ENCODE measurements at regions not wholly inside any gene's neighbourhood (a gene's known extent, or its start where the extent isn't known, plus 50 kb on each side); places are given as distances from the start of the nearest gene placed in this dataset.

DNA sequence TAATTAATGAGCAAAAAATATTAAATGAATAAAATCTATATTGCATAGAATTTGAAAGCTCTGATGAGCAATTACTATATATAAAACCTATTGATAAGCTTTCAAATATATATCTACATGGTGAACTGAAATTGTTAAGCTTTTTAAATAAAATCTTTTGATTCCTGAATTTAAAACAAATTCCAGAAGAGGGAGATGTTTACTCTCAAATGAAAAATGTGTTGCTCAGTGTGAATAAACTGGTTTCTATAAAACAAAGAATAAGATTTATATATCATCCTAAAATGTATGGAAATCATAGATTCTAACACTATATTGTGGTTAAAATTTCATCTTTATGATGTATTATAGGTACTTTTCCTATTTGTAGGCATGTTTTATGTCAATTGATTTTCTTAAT is 171.5 kb upstream of the SLITRK6 start:
- Histone ChIP-seq H3K4me3 (ENCODE audit: low read depth, low read length) (no peak overlapping the region), H3K27ac (ENCODE audit: extremely low read depth, low read depth, low read length) (no peak overlapping the region), H3K36me3 (ENCODE audit: control insufficient read depth in 2 of 2, insufficient read depth in 1 of 2, low read length in 2 of 2) (no peaks in the 10 kb centered on the region), H3K4me1 (ENCODE audit: control insufficient read depth, insufficient read depth, low read length) (no peaks in the 10 kb centered on the region), H3K9me3 (ENCODE audit: control insufficient read depth, insufficient read depth, low read depth, low read length) (no peaks in the 10 kb centered on the region)
- ChIA-PET CTCF (interaction anchor here (0.6 kb wide), 1 partner anchor 592 kb away, joined by 3 read pairs; no protein-coding TSS in a partner anchor), POLR2A (no interaction called here)
- TF ChIP-seq REPIN1 (tag by site-specific recombination; IDR thresholded peaks at IDR 0.05; ENCODE audit: low read depth) (no peak), ZNF626 (tag by site-specific recombination; IDR thresholded peaks at IDR 0.05) (no peak), ZNF621 (tag by site-specific recombination; IDR thresholded peaks at IDR 0.05) (no peak), ZNF341 (tag by site-specific recombination; IDR thresholded peaks at IDR 0.05; ENCODE audit: low read depth) (no peak), ZNF155 (tag by site-specific recombination; IDR thresholded peaks at IDR 0.05) (no peak), ZNF2 (tag by site-specific recombination; IDR thresholded peaks at IDR 0.05) (no peak), WT1 (tag by site-specific recombination; IDR thresholded peaks at IDR 0.05) (no peak), ZNF266 (tag by site-specific recombination; IDR thresholded peaks at IDR 0.05; ENCODE audit: low read depth) (no peak), ZNF843 (tag by site-specific recombination; IDR thresholded peaks at IDR 0.05) (no peak), ZNF366 (tag by site-specific recombination; conservative IDR thresholded peaks at IDR 0.05) (no peak), ZNF776 (tag by site-specific recombination; IDR thresholded peaks at IDR 0.05; ENCODE audit: borderline replicate concordance) (no peak), SCRT1 (tag by site-specific recombination; IDR thresholded peaks at IDR 0.05; ENCODE audit: borderline replicate concordance) (no peak), ZNF473 (tag by site-specific recombination; IDR thresholded peaks at IDR 0.05) (no peak), ZNF571 (tag by site-specific recombination; IDR thresholded peaks at IDR 0.05) (no peak), ZNF132 (tag by site-specific recombination; IDR thresholded peaks at IDR 0.05; ENCODE audit: borderline replicate concordance) (no peak), SCRT2 (tag by site-specific recombination; IDR thresholded peaks at IDR 0.05) (no peak), ZNF629 (tag by site-specific recombination; IDR thresholded peaks at IDR 0.05) (no peak)
- TF ChIP-seq, protein P1, sequence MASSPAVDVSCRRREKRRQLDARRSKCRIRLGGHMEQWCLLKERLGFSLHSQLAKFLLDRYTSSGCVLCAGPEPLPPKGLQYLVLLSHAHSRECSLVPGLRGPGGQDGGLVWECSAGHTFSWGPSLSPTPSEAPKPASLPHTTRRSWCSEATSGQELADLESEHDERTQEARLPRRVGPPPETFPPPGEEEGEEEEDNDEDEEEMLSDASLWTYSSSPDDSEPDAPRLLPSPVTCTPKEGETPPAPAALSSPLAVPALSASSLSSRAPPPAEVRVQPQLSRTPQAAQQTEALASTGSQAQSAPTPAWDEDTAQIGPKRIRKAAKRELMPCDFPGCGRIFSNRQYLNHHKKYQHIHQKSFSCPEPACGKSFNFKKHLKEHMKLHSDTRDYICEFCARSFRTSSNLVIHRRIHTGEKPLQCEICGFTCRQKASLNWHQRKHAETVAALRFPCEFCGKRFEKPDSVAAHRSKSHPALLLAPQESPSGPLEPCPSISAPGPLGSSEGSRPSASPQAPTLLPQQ (tag by site-specific recombination; IDR thresholded peaks at IDR 0.05), result no peak
- TF ChIP-seq, protein P2, sequence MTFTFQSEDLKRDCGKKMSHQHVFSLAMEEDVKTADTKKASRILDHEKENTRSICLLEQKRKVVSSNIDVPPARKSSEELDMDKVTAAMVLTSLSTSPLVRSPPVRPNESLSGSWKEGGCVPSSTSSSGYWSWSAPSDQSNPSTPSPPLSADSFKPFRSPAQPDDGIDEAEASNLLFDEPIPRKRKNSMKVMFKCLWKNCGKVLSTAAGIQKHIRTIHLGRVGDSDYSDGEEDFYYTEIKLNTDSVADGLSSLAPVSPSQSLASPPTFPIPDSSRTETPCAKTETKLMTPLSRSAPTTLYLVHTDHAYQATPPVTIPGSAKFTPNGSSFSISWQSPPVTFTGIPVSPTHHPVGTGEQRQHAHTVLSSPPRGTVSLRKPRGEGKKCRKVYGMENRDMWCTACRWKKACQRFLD (tag by site-specific recombination; IDR thresholded peaks at IDR 0.05), result no peak
- TF ChIP-seq, protein P3, sequence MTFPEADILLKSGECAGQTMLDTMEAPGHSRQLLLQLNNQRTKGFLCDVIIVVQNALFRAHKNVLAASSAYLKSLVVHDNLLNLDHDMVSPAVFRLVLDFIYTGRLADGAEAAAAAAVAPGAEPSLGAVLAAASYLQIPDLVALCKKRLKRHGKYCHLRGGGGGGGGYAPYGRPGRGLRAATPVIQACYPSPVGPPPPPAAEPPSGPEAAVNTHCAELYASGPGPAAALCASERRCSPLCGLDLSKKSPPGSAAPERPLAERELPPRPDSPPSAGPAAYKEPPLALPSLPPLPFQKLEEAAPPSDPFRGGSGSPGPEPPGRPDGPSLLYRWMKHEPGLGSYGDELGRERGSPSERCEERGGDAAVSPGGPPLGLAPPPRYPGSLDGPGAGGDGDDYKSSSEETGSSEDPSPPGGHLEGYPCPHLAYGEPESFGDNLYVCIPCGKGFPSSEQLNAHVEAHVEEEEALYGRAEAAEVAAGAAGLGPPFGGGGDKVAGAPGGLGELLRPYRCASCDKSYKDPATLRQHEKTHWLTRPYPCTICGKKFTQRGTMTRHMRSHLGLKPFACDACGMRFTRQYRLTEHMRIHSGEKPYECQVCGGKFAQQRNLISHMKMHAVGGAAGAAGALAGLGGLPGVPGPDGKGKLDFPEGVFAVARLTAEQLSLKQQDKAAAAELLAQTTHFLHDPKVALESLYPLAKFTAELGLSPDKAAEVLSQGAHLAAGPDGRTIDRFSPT (tag by site-specific recombination; IDR thresholded peaks at IDR 0.05), result no peak

DNA sequence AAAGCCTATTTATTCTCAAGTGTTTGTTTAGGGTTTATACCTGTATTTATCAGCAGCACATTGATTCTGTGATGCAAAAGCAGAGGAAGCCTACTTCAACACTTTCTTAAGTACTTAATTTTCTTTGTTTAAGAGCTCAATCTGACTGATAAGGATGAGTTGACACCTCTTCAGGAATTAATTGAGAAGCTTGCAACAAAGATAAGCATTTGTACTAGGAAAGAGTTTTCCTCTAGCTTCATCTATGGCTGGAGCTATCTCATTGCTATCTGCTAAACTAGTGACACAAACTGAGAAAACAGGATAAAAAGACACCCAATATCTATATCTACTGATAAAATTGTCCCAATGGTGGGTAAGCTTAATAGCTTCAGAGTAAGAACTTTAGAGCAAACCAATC is 170.1 kb upstream of the SLITRK6 start:
- POLR2A ChIA-PET, result no interaction called here
- TF ChIP-seq TRIM28 (IDR thresholded peaks at IDR 0.05; ENCODE audit: borderline replicate concordance, low read length) (no peak), FEZF1 (tag by site-specific recombination; IDR thresholded peaks at IDR 0.05) (no peak), GLI2 (tag by site-specific recombination; IDR thresholded peaks at IDR 0.05; ENCODE audit: borderline replicate concordance, low read depth) (no peak), SP3 (tag by site-specific recombination; IDR thresholded peaks at IDR 0.05) (no peak), ZNF600 (tag by site-specific recombination; IDR thresholded peaks at IDR 0.05) (no peak), ZNF558 (tag by site-specific recombination; IDR thresholded peaks at IDR 0.05) (no peak)
- TF ChIP-seq, protein P4, sequence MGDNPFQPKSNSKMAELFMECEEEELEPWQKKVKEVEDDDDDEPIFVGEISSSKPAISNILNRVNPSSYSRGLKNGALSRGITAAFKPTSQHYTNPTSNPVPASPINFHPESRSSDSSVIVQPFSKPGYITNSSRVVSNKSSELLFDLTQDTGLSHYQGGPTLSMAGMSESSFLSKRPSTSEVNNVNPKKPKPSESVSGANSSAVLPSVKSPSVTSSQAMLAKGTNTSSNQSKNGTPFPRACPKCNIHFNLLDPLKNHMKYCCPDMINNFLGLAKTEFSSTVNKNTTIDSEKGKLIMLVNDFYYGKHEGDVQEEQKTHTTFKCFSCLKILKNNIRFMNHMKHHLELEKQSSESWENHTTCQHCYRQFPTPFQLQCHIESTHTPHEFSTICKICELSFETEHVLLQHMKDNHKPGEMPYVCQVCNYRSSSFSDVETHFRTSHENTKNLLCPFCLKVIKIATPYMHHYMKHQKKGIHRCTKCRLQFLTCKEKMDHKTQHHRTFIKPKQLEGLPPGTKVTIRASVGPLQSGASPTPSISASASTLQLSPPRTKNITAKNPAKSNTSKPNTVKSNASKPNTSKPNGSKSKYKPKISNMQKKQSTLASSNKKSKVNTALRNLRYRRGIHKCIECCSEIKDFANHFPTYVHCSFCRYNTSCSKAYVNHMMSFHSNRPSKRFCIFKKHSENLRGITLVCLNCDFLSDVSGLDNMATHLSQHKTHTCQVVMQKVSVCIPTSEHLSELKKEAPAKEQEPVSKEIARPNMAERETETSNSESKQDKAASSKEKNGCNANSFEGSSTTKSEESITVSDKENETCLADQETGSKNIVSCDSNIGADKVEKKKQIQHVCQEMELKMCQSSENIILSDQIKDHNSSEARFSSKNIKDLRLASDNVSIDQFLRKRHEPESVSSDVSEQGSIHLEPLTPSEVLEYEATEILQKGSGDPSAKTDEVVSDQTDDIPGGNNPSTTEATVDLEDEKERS (tag by site-specific recombination; IDR thresholded peaks at IDR 0.05), result no peak
- TF ChIP-seq, protein P5, sequence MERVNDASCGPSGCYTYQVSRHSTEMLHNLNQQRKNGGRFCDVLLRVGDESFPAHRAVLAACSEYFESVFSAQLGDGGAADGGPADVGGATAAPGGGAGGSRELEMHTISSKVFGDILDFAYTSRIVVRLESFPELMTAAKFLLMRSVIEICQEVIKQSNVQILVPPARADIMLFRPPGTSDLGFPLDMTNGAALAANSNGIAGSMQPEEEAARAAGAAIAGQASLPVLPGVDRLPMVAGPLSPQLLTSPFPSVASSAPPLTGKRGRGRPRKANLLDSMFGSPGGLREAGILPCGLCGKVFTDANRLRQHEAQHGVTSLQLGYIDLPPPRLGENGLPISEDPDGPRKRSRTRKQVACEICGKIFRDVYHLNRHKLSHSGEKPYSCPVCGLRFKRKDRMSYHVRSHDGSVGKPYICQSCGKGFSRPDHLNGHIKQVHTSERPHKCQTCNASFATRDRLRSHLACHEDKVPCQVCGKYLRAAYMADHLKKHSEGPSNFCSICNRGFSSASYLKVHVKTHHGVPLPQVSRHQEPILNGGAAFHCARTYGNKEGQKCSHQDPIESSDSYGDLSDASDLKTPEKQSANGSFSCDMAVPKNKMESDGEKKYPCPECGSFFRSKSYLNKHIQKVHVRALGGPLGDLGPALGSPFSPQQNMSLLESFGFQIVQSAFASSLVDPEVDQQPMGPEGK (tag by site-specific recombination; IDR thresholded peaks at IDR 0.05), result no peak

More for the DNA sequence above, 170.1 kb upstream of the SLITRK6 start:
- H3K27ac ChIP-seq (ENCODE audit: extremely low read depth, low read depth, low read length), result no peak overlapping the region
- H3K4me3 ChIP-seq (ENCODE audit: low read depth, low read length), result no peak overlapping the region
- H3K36me3 ChIP-seq (ENCODE audit: control insufficient read depth in 2 of 2, insufficient read depth in 1 of 2, low read length in 2 of 2), result no peaks in the 10 kb centered on the region
- no peaks in the 10 kb centered on the region for H3K9me3 ChIP-seq (ENCODE audit: control insufficient read depth, insufficient read depth, low read depth, low read length)
- CTCF ChIA-PET, result interaction anchor here (0.6 kb wide), 1 partner anchor 99 kb away, joined by 3 read pairs; no protein-coding TSS in a partner anchor
- no peaks in the 10 kb centered on the region for H3K4me1 ChIP-seq (ENCODE audit: control insufficient read depth, insufficient read depth, low read length)
